GM19438 (cell line): ENCODE measurements at regions not wholly inside any gene's neighbourhood (a gene's known extent, or its start where the extent isn't known, plus 50 kb on each side); places are given as distances from the start of the nearest gene placed in this dataset.

Experiments
- ATAC-seq: cut with Tn5 transposase; IDR thresholded peaks from one replicate; pipeline ENCODE4 v1.9.1; 2021; ENCODE audit warnings: low read depth; ENCODE audit not compliant: unreplicated experiment

GRCh38 chr5:157912621-157913325, 53.8 kb upstream of the CLINT1 start:
- peak; percentile 92 for ATAC-seq

GRCh38 chr5:157911568-157911967, 52.6 kb upstream of the CLINT1 start:
- no peak for ATAC-seq
